ENCODE measurements at regions not wholly inside any gene's neighbourhood (a gene's known extent, or its start where the extent isn't known, plus 50 kb on each side); places are given as distances from the start of the nearest gene placed in this dataset.
"Not testable (repeated sequence)": the region's sequence is repeated elsewhere in the genome, so short reads cannot be mapped to it uniquely, and the experiment has no call there.

DNA sequence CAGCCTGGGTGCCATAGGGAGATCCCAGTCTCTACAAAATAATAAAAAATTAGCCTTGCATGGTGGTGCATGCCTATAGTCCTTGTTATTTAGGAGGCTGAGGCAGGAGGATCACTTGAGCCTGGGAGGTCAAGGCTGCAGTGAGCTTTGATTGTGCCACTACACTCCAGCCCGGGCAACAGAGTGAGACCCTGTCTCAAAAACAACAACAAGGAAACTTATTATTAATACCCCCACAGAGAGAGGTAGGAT, 271.7 kb upstream of the NR2F2 start:
- TF ChIP-seq, protein P1, sequence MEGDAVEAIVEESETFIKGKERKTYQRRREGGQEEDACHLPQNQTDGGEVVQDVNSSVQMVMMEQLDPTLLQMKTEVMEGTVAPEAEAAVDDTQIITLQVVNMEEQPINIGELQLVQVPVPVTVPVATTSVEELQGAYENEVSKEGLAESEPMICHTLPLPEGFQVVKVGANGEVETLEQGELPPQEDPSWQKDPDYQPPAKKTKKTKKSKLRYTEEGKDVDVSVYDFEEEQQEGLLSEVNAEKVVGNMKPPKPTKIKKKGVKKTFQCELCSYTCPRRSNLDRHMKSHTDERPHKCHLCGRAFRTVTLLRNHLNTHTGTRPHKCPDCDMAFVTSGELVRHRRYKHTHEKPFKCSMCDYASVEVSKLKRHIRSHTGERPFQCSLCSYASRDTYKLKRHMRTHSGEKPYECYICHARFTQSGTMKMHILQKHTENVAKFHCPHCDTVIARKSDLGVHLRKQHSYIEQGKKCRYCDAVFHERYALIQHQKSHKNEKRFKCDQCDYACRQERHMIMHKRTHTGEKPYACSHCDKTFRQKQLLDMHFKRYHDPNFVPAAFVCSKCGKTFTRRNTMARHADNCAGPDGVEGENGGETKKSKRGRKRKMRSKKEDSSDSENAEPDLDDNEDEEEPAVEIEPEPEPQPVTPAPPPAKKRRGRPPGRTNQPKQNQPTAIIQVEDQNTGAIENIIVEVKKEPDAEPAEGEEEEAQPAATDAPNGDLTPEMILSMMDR (IDR thresholded peaks at IDR 0.05; ENCODE audit: low read depth, low read length, poor library complexity, severe bottlenecking): not testable (repeated sequence)
- TF ChIP-seq EZH2phosphoT487 (IDR thresholded peaks at IDR 0.05; ENCODE audit: borderline replicate concordance, low read length): not testable (repeated sequence)

All from DOHH2 (cell line).